B cell (primary cell): ENCODE measurements at regions not wholly inside any gene's neighbourhood (a gene's known extent, or its start where the extent isn't known, plus 50 kb on each side); places are given as distances from the start of the nearest gene placed in this dataset.

ENCODE experiments used
- ATAC-seq: fragments of 200-7000 bp; cut with Tn5 transposase; one replicate; pipeline ENCODE4 v1.10.0; 2021; ENCODE audit warnings: low read depth, mild to moderate bottlenecking, moderate number of reproducible peaks, moderate library complexity
- CTCF ChIA-PET: fragments of 350-600 bp; sonication (Branson Sonifier 250); formaldehyde crosslinking; loops from one replicate; lab custom pipeline; 2021; ENCODE audit warnings: antibody characterized with exemption, inconsistent platforms; lab: Charles Lee
- POLR2A ChIA-PET: fragments of 350-600 bp; sonication (Branson Sonifier 250); formaldehyde crosslinking; loops from one replicate; lab custom pipeline; 2021; ENCODE audit warnings: antibody characterized with exemption; lab: Charles Lee
- DNase-seq: peaks from one replicate; pipeline ENCODE4 v3.0.0; 2013
- H2AFZ ChIP-seq: 2 replicates; pipeline ENCODE4 v1.6.1; 2012; ENCODE audit warnings: mild to moderate bottlenecking, low read depth, low read length; ENCODE audit not compliant: insufficient read depth, poor library complexity, severe bottlenecking
- H3K27ac ChIP-seq, 2 donors: 1 replicate in 1 of 2; 2 replicates in 1 of 2; pipeline ENCODE4 v1.5.1; 2012 to 2013; ENCODE audit warnings: low read length in 2 of 2, mild to moderate bottlenecking in 2 of 2, moderate library complexity in 1 of 2
- H3K27me3 ChIP-seq, 4 experiments: fragments of 200-600 bp in 1 of 4; sonication (generic) in 1 of 4; replicated peaks in 1 of 4; 1 replicate in 2 of 4; 2 replicates in 2 of 4; pipeline versions ENCODE4 v1.6.1 to v1.7.0; 2013 to 2016; ENCODE audit warnings: low read length in 3 of 4, mild to moderate bottlenecking in 2 of 4, mixed read lengths in 1 of 4, moderate library complexity in 1 of 4; ENCODE audit not compliant: insufficient read depth in 4 of 4, control insufficient read depth in 3 of 4; ENCODE audit errors: control extremely low read depth in 1 of 4
- H3K36me3 ChIP-seq, 2 experiments: replicated peaks in 1 of 2; 1 replicate in 1 of 2; 2 replicates in 1 of 2; pipeline versions ENCODE4 v1.6.1 to v1.7.1; 2013; ENCODE audit warnings: low read length in 1 of 2; ENCODE audit not compliant: insufficient read depth in 2 of 2, control insufficient read depth in 1 of 2; ENCODE audit errors: control extremely low read depth in 1 of 2, extremely low read depth in 1 of 2
- H3K4me1 ChIP-seq, 2 donors: fragments of 200-600 bp in 1 of 2; sonication (generic) in 1 of 2; 1 replicate in 1 of 2; 2 replicates in 1 of 2; pipeline versions ENCODE4 v1.5.1 to v1.6.1; 2013 to 2017; ENCODE audit warnings: low read length in 2 of 2; ENCODE audit not compliant: control insufficient read depth in 2 of 2, insufficient read depth in 2 of 2
- H3K4me2 ChIP-seq: replicated peaks from 2 replicates; pipeline ENCODE3; 2012; ENCODE audit warnings: mild to moderate bottlenecking, low read depth, low read length; ENCODE audit not compliant: poor library complexity, severe bottlenecking
- H3K4me3 ChIP-seq, 5 experiments: fragments of 200-600 bp in 1 of 5; sonication (generic) in 1 of 5; 1 replicate in 3 of 5; 2 replicates in 2 of 5; pipeline versions ENCODE4 v1.5.1 to v1.7.0; 2011 to 2016; ENCODE audit warnings: low read length in 4 of 5, mild to moderate bottlenecking in 4 of 5, low read depth in 2 of 5, control low read depth in 1 of 5, moderate library complexity in 1 of 5; ENCODE audit not compliant: insufficient read depth in 1 of 5; ENCODE audit errors: control extremely low read depth in 1 of 5, extremely low read depth in 1 of 5
- H3K79me2 ChIP-seq: fragments of 200-600 bp; sonication (generic); one replicate; pipeline ENCODE4 v1.6.0; 2016; ENCODE audit warnings: low read length; ENCODE audit not compliant: control insufficient read depth, insufficient read depth
- H3K9ac ChIP-seq: fragments of 200-600 bp; sonication (generic); 2 replicates; pipeline ENCODE4 v1.6.1; 2017; ENCODE audit warnings: mild to moderate bottlenecking, low read length, moderate library complexity
- H3K9me3 ChIP-seq, 3 donors: one replicate each; pipeline versions ENCODE4 v1.6.1 to v1.7.1; 2013; ENCODE audit warnings: low read length in 2 of 3; ENCODE audit not compliant: control insufficient read depth in 2 of 3, insufficient read depth in 1 of 3; ENCODE audit errors: control extremely low read depth in 1 of 3
- H4K20me1 ChIP-seq: 2 replicates; pipeline ENCODE4 v1.6.0; 2012; ENCODE audit warnings: mild to moderate bottlenecking, low read length; ENCODE audit not compliant: insufficient read depth, control insufficient read depth, poor library complexity, severe bottlenecking
- H3K27ac Mint-ChIP-seq: one replicate; pipeline ENCODE4 v1.8.0; 2021; ENCODE audit warnings: mixed read lengths
- H3K27me3 Mint-ChIP-seq: one replicate; pipeline ENCODE4 v1.8.0; 2021; ENCODE audit warnings: mixed read lengths
- H3K4me1 Mint-ChIP-seq: one replicate; pipeline ENCODE4 v1.8.0; 2021; ENCODE audit warnings: mixed read lengths
- H3K4me3 Mint-ChIP-seq: one replicate; pipeline ENCODE4 v1.8.0; 2021; ENCODE audit warnings: mixed read lengths
- H3K9me3 Mint-ChIP-seq: one replicate; pipeline ENCODE4 v1.8.0; 2022; ENCODE audit warnings: mixed read lengths; ENCODE audit not compliant: insufficient read depth
- EZH2 ChIP-seq: IDR thresholded peaks from 2 replicates; pipeline ENCODE4 v1.6.1; 2012; ENCODE audit warnings: borderline replicate concordance, low read depth, mild to moderate bottlenecking, moderate library complexity, low read length; ENCODE audit not compliant: insufficient read depth, poor library complexity, severe bottlenecking
- WGBS: methylation state at CpG from one replicate; pipeline ENCODE4 v1.1.5; 2013; ENCODE audit warnings: missing lambda C conversion rate; ENCODE audit not compliant: insufficient coverage; 5-methylcytosine and 5-hydroxymethylcytosine counted together
- intact Hi-C: fragments of 100-400 bp; cut with micrococcal nuclease; formaldehyde crosslinking; loops from one replicate; pipeline ENCODE4 v1.10.0; 2022
- TF ChIP-seq, protein P1 (sequence below): fragments of 200-600 bp; IDR thresholded peaks from one replicate; pipeline ENCODE4 v1.8.0; 2022; ENCODE audit warnings: antibody characterized with exemption, mild to moderate bottlenecking

GRCh38 chr2:239715606-239716005, 309.5 kb downstream of the NDUFA10 start:
- Histone ChIP-seq H3K9ac (no peak overlapping the region), H3K4me2 (no peak overlapping the region), H3K27me3 (no peaks in the 10 kb centered on the region), H3K36me3 (no peaks in the 10 kb centered on the region), H3K4me1 (no peaks in the 10 kb centered on the region), H3K79me2 (no peaks in the 10 kb centered on the region), H3K27ac (no peak overlapping the region), H4K20me1 (no peaks in the 10 kb centered on the region), H3K4me3 (no peak overlapping the region), H3K9me3 (peaks cover 0 to 38% (median 5%) of the 10 kb centered on the region in 3 donors), H2AFZ (no peak overlapping the region)
- no peak overlapping the region for H3K27ac Mint-ChIP-seq
- TF ChIP-seq EZH2 = no peak
- TF ChIP-seq, protein P1, sequence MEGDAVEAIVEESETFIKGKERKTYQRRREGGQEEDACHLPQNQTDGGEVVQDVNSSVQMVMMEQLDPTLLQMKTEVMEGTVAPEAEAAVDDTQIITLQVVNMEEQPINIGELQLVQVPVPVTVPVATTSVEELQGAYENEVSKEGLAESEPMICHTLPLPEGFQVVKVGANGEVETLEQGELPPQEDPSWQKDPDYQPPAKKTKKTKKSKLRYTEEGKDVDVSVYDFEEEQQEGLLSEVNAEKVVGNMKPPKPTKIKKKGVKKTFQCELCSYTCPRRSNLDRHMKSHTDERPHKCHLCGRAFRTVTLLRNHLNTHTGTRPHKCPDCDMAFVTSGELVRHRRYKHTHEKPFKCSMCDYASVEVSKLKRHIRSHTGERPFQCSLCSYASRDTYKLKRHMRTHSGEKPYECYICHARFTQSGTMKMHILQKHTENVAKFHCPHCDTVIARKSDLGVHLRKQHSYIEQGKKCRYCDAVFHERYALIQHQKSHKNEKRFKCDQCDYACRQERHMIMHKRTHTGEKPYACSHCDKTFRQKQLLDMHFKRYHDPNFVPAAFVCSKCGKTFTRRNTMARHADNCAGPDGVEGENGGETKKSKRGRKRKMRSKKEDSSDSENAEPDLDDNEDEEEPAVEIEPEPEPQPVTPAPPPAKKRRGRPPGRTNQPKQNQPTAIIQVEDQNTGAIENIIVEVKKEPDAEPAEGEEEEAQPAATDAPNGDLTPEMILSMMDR = no peak
- POLR2A ChIA-PET = no interaction called here
- H3K9me3 Mint-ChIP-seq = peaks cover 6% of the 10 kb centered on the region
- ATAC-seq (no peak), DNase-seq (no peak)
- CTCF ChIA-PET = no interaction called here
- no peak overlapping the region for H3K4me3 Mint-ChIP-seq
- intact Hi-C loops = no loop called here
- peaks cover 14% of the 10 kb centered on the region for H3K27me3 Mint-ChIP-seq
- WGBS = 97% methylated on average over 15 of the region's 15 CpGs
- no peaks in the 10 kb centered on the region for H3K4me1 Mint-ChIP-seq

- H3K27me3 Mint-ChIP-seq = peaks cover 15% of the 10 kb centered on the region
- Histone ChIP-seq H3K9me3 (peaks cover 0 to 38% (median 5%) of the 10 kb centered on the region in 3 donors), H3K4me3 (no peak overlapping the region), H3K4me2 (no peak overlapping the region), H3K4me1 (no peaks in the 10 kb centered on the region), H2AFZ (no peak overlapping the region), H4K20me1 (no peaks in the 10 kb centered on the region), H3K79me2 (no peaks in the 10 kb centered on the region), H3K27ac (no peak overlapping the region), H3K36me3 (no peaks in the 10 kb centered on the region), H3K27me3 (no peaks in the 10 kb centered on the region), H3K9ac (no peak overlapping the region)
- no peak for ATAC-seq
- TF ChIP-seq EZH2 = no peak
- TF ChIP-seq, protein P1 = no peak
- 96% methylated on average over 9 of the region's 9 CpGs for WGBS
- H3K27ac Mint-ChIP-seq = no peak overlapping the region
- CTCF ChIA-PET = no interaction called here
- POLR2A ChIA-PET = no interaction called here
- H3K4me3 Mint-ChIP-seq = no peak overlapping the region
- peaks cover 6% of the 10 kb centered on the region for H3K9me3 Mint-ChIP-seq
- intact Hi-C loops = no loop called here
- DNase-seq = no peak
- no peaks in the 10 kb centered on the region for H3K4me1 Mint-ChIP-seq
Measured at GRCh38 chr2:239715202-239715601, 309.9 kb downstream of the NDUFA10 start.
